EL (cell line): ENCODE measurements at regions not wholly inside any gene's neighbourhood (a gene's known extent, or its start where the extent isn't known, plus 50 kb on each side); places are given as distances from the start of the nearest gene placed in this dataset.

Experiments used
- DNase-seq: peaks from one replicate; pipeline ENCODE4 v3.0.0-alpha.2; 2016

DNA sequence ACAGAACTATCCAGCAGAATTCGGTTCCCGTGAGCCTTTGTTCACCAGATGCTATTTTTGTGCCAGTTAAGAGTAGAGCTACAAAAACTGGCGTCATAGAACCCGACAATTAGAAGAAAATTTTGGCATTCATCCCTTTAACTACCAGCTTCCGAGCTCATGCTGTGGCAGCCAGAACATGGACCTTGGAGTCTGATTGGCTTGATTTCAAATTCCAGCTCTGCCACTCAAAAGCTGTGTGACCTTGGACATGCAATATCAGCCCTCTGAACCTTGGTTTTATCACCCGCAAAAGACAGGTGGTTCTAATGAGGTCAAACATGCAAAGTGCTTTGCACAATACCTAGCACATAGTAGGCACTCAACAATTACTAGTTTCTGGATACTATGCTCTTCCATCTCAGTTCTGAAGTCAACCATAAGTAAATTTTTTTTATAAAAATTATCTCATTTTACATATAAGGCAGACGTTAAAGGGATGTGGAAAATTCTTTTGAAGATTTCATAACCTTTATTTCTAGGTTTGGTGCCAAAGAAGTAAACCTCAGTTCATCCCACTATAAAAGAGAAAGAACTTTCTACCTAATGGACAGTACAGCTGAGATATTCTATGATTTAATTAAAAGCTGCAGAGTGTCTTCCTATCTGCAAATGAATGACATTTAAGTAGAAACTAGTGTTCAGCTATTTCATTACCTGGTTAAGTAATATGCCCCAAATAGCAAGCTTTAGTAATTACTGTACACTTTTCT, 331.5 kb downstream of the HAPSTR1 start:
- no peak for DNase-seq

DNA sequence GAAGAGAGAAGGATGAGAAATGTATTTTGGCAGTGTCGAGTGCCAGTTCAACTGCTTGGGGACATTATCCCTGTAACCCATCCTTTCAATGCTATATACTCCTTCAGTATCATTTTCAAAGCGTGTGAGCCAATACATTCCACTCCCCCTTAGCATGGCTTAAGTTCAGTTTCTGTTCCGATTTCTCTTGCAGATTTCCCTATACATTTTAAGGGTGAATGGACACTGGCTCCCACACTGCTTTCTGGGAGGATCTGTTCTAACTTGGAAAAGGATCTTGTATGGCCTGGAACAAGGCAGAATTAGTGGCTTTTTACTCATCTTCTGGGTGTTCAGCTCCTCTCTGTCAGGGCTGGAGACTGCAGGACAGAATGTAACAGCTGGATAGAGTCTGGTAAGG, 333.8 kb downstream of the HAPSTR1 start:
- no peak for DNase-seq

DNA sequence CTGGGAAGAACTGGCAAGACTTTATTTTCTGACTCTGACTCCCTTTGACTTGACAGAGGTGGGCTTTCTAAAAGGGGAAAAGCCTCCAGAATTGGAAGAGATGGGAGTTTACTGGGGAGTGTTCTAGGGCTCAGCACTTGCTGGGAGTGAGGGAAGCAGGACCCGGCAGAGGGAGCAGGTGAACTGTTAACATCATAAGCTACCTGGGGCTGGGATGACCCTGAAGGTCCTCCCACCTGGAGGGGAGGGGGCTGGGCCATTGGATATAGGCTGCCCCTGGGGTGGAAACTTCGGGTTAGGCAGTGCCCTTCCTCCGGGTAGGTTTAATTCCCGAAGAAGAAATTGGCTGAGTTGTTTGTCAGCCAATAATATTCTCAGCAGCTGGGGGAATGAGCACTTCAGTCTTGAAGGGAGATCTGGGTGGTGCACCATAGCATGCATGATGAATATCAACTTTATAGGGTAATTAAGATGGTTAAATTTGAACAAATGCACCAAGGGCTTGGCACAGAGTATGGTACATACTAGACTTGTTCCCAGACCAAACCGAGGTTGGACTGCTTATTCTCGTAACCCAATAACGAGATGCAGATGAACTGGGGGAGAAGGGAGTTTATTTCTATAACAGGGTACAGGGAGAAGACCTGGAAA, 337.0 kb downstream of the HAPSTR1 start:
- DNase-seq = no peak

DNA sequence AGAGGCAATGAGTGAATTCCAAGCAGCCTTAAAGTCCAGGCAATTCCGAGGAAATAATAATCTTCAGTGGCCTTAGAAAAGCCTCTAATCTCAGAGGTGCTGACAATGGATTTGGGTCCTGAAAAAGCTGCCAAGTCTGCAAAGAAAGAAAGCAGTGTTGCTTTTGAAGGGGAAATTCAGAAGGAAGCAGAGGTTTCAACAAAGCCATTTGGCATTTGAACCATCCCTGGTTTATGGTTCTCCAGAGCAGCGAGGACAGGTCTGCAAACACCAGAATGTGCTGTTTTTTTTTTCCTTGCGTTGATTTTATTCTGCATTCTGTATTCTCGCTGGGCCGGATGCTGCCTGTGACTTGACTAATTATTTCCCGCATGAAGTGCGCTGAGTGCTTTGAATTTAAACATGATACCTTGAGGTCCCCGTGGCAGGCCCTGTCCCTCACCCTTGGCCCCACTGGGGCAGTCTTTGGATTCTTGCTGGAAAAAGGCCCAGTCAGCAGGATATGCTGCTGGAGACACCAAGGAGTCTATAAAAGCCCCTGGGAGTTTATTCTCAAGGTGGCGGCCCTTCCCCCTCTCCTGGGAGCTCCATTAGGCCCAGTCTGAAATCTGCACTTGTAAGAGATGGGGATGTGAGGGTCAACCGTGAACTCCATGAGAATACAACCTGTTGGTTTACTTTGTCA, 338.3 kb downstream of the HAPSTR1 start:
- no peak for DNase-seq

DNA sequence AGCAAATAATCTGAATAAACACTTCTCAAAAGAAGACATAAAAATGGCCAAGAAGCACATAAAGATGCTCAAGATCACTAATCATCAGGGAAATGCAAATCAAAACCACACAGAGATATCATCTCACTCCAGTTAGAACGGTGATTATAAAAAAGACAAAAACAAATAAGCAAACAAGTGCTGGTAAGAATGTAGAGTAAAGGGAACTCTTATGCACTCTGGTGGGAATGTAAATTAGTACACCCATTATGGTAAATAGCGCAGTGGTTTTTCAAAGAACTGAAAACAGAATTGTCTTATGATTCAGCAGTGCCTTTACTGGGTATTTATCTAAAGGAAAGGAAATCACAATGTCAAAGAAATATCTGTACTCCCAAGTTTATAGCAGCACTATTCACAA, 343.2 kb downstream of the HAPSTR1 start:
- no peak for DNase-seq

DNA sequence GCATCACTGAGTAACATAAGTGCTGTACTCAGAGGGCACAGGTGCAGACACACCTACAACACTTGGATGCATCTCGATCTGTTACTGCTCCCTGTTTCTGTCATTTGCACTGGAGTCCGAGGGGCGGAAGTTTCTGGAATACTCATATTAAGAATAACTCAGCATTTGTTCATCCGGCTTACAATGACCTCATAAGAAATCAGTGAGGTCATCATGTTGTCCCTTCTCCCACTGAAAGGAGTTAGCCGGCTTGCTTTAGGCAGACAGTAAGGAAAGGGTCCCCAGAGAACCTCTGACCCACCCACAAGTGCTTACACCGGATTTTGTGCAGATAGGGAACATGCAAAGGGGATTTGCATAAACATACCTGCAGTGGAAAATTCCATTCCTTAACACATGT, 344.7 kb downstream of the HAPSTR1 start:
- no peak for DNase-seq

DNA sequence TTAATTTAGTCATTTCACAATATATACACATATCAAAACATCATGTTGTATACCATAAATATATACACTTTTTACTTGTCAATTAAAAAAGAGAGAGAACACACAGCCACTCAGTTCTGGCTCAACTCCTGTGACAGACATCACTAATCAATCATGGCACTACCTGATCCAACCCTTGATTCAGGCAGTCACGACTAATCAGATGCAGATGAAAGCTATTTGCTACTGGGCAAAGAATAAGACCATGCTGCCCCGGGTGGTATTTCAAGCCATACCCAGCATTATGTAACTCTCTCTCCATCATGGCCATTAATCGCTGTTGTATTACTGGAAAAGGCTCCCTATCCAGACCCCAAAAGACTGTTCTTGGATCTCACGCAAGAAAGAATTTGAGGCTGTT, 345.7 kb downstream of the HAPSTR1 start:
- no peak for DNase-seq

DNA sequence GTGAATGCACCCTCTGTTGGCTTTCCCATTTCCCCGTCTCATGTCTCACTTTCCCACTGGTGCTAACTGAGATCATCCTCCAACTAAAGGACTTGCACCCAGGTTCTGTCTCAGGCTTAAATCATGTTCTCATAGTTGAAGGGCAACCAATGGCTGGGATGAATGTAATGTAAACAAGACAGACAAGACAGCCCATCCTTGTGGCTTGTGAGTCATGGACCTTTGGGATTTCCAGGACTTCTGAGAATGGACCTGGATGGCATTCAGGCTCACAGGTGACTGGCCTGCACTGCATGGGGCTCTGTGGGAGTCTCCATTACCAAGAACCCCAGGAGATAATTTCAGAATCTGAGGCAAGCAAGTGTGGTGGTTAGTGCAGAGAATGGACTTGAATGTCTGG, 347.5 kb downstream of the HAPSTR1 start:
- no peak for DNase-seq

DNA sequence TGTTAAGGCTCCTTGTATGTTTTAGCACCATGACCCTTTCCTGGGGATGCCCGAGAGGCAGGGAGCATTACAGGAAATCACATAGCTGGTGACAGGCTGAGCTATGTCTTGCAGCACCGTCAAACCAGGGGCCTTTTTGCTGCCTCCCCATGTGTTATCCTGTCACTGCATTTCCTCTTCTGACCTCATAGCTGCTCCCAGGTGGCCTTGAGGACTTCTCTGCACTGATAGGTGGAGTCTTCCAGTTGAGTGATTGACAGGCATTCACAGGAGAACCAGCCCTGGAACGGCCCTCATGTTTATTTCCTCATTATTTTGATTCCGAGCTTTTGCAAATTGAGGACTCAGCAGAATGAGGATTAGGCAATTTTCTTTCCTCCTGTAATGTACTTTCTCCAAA, 349.6 kb downstream of the HAPSTR1 start:
- DNase-seq = no peak

DNA sequence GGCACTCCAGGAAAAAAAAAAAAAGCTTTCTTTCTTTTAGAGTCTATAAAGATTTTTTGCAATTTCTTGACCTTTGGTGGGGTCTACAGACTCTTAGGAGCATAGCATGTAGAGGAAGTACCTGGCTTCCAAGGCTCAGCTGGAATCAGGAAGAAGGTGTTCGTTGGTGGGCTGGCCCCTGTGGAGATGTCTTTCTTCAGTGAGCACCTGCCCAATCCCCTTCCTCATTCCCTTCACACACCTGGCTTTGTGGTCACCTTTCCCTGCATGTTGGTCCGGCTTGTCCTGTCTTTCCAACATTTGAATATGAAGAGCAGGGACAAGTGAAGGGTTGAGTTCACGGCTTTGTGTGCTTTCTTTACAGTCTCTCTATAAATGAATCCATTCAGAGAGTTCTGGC, 352.4 kb downstream of the HAPSTR1 start:
- DNase-seq = no peak

DNA sequence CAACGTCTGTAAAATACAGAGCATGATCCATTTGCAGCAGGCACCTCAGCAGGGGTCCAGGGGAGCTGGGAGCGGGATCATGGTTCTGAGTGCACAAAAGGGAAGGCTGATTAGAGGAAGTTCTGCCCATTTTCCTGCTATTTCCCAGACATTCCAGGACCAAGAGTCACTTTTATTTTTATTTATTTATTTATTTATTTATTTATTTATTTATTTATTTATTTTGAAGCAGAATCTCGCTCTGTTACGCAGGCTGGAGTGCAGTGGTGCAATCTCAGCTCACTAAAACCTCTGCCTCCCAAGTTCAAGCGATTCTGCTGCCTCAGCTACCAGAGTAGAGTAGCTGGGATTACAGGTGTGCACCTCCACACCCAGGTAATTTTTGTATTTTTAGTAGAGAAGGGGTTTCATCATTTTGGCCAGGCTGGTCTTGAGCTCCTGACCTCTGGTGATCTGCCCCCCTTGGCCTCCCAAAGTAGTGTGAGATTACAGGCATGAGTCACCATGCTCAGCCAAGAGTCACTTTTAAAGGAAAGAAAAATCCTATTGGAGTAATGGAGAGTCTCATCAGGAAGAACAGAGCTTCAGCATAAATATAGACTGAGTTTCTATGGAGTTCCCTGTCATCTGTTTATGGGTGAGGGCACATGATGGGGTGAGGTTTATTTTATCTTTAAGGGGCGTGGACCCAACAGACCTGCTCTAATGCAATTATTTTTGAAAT, 355.2 kb downstream of the HAPSTR1 start:
- no peak for DNase-seq

DNA sequence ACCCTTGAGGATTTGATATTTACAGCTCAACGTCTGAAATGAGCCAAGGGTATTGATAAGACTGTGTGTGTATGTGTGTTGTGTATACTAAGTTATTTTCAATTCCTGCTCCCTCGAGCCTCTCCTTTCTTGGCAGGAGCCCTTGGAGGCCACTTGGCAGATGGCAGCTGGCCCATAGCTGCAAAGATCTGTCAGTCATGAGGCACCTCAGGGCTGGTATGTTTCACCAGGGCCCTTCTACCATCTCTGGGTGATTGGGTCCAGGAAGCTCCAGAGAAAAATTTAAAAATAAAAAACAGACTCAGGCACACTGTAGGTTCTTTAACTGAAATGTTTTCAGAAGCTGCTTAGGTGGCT, 355.7 kb downstream of the HAPSTR1 start:
- DNase-seq = no peak

DNA sequence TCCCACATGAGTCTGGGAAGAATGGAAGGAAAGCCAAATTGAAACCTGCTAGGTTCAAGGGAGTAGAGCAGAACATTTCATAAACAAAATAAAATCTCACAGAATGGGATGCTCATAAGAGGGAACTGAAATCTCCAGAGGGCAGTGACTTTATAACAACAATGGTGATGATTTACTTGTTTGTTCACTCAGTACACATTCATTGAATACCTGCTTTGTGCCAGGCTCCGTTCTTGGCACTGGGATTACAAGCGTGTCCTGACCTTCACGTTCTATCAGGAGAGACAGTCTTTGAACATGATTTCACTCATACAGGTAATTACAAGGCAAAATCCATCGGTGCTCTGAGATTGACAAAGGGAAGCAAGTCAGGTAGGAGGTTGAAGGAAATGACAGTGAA, 356.3 kb downstream of the HAPSTR1 start:
- no peak for DNase-seq

DNA sequence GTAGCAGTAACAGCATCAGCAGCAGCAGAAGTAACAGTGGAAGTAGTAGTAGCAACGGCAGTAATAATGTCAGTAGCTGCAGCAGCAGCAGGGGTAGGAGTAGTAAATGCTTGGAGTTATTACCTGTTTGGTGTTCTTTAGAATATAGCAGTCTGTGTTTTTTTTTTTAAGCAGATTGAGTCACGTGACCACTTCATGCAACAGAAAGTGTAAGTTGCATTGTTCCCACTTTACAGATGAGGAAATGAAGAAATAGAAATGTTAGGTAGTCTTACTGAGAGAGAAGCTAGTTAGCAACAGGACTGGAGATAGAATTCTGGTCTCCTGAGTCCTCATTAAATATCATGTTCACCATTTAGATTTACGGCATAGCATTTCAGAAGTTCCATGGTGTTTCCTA, 358.2 kb downstream of the HAPSTR1 start:
- no peak for DNase-seq

DNA sequence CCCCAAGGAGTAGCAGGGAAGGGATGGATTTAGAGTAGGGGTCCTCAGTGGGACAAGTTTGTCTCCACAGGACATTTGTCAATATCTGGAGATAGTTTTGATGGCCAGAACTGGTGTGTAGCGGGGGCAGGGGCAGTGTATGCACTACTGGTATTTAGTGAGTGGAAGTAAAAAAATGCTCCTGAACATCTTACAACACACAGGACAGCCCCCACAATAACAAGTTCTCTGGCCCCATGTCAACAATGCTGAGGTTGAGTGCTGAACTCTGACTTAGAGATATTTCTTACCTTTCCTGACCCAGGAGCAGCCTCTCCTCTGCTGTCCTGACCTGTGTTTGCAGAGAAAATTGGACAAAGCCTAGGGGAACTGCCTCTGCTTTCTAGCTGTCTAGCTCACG, 365.8 kb downstream of the HAPSTR1 start:
- no peak for DNase-seq

DNA sequence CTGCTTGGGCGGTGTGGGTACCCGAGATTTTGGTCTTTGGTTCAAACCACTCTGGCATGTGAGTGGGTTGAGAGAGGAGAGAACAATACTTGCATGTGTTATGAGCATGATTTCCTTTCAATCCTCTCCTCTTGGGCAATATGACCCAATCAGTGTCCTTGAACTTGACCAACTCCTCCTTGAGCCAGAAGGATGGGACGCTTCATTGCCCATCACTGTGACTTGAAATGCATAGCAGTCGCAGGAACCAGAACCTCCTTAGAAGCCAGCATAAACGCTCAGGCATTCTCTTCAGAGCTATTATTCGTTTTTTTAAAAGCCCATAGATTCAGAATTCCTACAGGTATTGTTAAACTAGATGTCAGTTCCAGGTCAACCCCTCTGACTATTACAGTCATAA, 367.4 kb downstream of the HAPSTR1 start:
- DNase-seq = no peak

DNA sequence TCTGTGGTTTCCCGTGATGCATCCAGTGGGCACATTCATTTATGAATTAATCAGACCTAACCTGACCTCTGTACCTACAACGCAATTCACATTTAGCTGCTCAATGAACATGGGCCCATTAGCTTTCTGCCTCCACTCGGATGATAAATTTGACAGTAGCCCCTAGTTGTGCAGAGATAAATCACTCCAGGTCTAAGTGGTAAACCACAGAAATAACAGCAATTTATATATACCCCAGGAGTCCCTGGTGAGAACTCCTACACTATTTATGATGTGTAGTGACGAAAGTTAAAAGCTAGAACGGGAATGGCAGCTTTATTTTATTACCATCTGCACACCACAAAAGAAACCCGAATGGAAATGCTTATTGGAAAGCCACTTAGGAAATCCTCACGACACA, 371.5 kb downstream of the HAPSTR1 start:
- DNase-seq = no peak

DNA sequence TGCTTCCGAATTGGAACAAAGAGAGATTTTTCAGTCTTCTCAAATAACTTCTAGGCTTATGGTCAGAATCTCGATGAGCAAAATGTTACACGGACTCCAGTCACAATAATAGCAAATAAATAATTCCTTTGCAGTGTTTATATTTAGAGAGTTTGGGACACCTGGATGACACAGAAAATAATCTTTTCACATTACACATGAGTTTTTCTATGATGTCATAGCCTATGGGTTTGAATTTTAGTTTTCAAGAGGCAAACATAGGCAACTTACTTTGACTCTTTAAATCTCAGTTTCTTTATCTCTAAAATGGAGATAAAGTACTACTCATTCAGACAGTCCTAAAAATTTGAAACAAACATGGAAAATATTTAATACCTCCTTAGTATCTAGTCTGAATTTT, 372.0 kb downstream of the HAPSTR1 start:
- DNase-seq = no peak

DNA sequence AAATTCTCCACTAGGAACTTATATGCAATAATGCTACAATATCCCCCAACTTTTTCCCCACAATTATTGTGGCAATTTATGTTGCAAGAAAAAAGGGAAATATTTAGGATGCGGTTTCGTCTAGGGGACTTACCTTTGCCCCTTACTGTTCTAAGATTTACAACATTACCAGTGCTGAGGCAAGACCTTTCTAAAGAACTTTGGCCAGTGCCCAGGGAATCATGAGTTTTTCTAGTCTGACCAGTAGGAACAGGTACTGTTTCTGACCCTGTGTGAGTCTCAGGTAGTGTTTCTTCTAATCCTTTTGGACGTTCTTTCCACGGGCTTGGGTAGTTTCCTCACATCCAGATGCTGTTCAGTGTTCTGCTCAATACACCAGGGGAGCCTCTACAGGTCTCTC, 373.7 kb downstream of the HAPSTR1 start:
- DNase-seq = no peak

DNA sequence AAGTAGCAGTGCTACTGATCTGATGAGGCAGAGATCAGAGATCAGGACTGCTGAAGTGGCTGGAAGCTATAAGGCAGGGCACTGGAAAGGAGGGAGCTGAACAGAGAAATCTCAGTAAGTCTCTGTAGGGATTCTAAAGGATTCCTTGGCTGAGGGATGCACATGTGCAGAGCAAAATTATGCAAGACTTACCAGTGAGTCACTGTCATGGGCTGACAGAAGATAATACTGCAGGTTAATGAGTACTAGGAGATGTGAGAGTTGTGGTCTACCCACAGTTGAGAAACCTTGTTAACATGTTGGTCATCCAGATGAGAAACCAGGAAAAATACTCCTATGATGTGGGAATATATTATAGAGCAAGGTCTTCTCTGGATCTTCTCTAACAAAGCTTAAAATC, 378.1 kb downstream of the HAPSTR1 start:
- DNase-seq = peak; percentile 7

DNA sequence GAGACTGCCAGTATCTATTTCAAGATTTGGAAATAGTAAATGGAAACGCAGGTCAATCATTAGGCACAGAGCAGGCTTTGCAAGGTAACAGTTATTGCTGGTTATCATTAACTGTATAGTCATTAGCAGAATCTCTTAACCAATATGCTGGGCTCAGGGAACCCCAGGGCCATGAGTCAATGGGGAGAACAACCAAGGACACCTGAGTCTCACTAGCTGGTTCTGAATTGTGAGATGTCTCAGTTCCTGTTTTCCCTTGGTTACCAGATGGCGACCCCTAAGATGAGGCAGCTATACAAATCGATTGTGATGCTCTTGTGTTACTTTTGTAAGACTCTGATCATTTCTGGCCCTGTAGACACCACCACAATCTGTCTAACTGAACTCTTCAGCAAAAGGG, 385.3 kb downstream of the HAPSTR1 start:
- no peak for DNase-seq

DNA sequence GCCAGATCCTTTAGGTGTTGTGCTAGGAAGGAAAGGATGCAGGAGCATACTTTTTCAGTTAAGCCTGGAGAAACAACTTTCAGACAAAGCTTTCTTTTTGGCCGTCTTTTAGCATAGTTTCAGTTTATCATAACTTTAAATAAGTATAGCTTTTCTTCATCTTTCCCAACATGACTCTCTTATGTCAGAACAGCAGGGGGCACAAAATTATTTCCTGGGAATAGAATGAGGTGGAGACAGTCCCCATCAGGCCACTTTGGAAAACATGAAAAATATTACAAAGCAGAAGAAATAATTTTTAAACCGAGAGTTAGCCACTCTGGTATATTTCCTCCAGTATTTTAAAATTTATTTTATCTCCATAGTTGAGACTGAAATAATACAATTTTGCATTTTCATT, 387.6 kb downstream of the HAPSTR1 start:
- DNase-seq = no peak

DNA sequence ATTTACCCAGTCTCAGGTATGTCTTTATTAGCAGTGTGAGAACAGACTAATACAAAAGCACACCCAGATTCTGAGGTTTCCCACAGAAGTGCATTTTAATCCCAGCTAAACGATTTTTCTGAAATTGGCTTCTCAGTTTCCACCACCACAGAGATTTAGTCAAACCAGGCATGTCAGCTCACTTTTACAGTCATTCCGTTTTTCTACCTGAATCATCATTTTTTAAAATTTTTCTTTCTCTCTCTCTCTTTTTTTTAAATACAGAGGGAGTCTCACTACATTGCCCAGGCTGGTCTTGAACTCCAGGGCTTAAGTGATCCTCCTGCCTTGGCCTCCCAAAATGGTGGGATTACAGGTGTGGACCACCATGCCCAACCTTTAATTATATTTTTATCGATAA, 389.1 kb downstream of the HAPSTR1 start:
- no peak for DNase-seq
